ENCODE measurements at regions not wholly inside any gene's neighbourhood (a gene's known extent, or its start where the extent isn't known, plus 50 kb on each side); places are given as distances from the start of the nearest gene placed in this dataset.

DNA sequence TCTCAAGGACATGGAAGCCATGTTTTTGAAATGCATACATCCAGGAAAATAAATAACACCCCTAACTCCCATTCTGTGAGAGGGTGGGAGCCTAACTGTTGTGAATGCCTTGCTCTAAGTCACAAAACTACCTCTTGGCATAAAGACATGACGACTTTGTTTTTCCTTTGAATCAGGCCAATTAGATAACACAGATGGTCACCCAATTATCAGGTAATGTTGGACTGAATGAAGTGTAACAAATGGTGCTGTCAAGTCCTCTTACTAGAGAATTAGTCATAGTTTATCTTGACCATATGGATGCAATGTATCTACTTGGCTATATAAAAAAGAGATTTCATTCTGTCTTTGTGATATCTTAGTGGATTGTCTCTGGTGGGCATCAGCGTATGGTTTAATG lies 553.6 kb upstream of the ATXN8OS start:
- Histone ChIP-seq H3K9ac (replicated peaks in 1 of 4; ENCODE audit: extremely low read depth in 1 of 4, low read depth in 3 of 4, low read length in 3 of 4) (no peak overlapping the region), H4K8ac (ENCODE audit: extremely low read depth, insufficient read depth, low read length) (no peak overlapping the region), H3K56ac (replicated peaks; ENCODE audit: insufficient read length, low read depth, low read length) (no peak overlapping the region), H3K23me2 (ENCODE audit: low read depth, low read length) (no peaks in the 10 kb centered on the region), H2BK12ac (ENCODE audit: low read depth, low read length) (no peak overlapping the region), H3K23ac (ENCODE audit: insufficient read length) (no peak overlapping the region), H3K79me1 (ENCODE audit: low read depth, low read length) (no peaks in the 10 kb centered on the region), H3K27me3 (replicated peaks in 1 of 4; ENCODE audit: control insufficient read depth in 3 of 4, extremely low read depth in 1 of 4, insufficient read depth in 3 of 4, low read length in 3 of 4) (peaks cover 0 to 1% (median 0%) of the 10 kb centered on the region in 4 experiments; a peak in 1 of 7 replicates), H3K27ac (ENCODE audit: low read depth, low read length) (no peak overlapping the region), H4K91ac (replicated peaks; ENCODE audit: insufficient read length, low read length) (no peak overlapping the region), H2AFZ (ENCODE audit: low read length) (no peak overlapping the region), H3K4me2 (ENCODE audit: insufficient read depth in 1 of 2, low read depth in 2 of 2, low read length in 2 of 2) (no peak overlapping the region), H3K18ac (ENCODE audit: extremely low read depth, low read length) (no peak overlapping the region), H3K4me3 (ENCODE audit: extremely low read depth in 1 of 4, insufficient read depth in 2 of 4, low read depth in 3 of 4, low read length in 4 of 4) (no peak overlapping the region), H2BK15ac (ENCODE audit: low read length) (no peak overlapping the region), H4K5ac (ENCODE audit: insufficient read length, low read depth, low read length) (no peak overlapping the region), H3K4ac (replicated peaks; ENCODE audit: insufficient read length, low read depth, low read length) (no peak overlapping the region), H2BK20ac (ENCODE audit: low read length) (no peak overlapping the region), H3K4me1 (replicated peaks in 1 of 4; ENCODE audit: control insufficient read depth in 3 of 4, insufficient read depth in 4 of 4, low read length in 3 of 4) (no peaks in the 10 kb centered on the region), H3K36me3 (ENCODE audit: control insufficient read depth in 2 of 4, insufficient read depth in 4 of 4, low read length in 3 of 4) (no peaks in the 10 kb centered on the region), H3K9me3 (ENCODE audit: insufficient read depth in 2 of 2, low read depth in 1 of 2, low read length in 1 of 2) (no peaks in the 10 kb centered on the region), H2BK120ac (replicated peaks; ENCODE audit: low read depth, low read length) (no peak overlapping the region), H2BK5ac (ENCODE audit: low read depth, low read length) (no peak overlapping the region), H3K14ac (ENCODE audit: insufficient read length) (no peak overlapping the region), H4K20me1 (replicated peaks in 1 of 2; ENCODE audit: control insufficient read depth in 1 of 2, insufficient read depth in 2 of 2, low read length in 2 of 2) (no peaks in the 10 kb centered on the region), H3K79me2 (ENCODE audit: control insufficient read depth in 1 of 2, insufficient read depth in 2 of 2, low read length in 2 of 2) (no peaks in the 10 kb centered on the region), H2AK5ac (ENCODE audit: low read depth, low read length) (no peak overlapping the region)
- 96% methylated on average over 2 of the region's 2 CpGs; no CpG with 5 or more reads in 1 of the 2 experiments for WGBS, 2 experiments (ENCODE audit: extremely low coverage in 1 of 2, insufficient coverage in 1 of 2, insufficient read length in 1 of 2, insufficient replicate concordance in 2 of 2, low coverage in 1 of 2, low lambda C conversion rate in 2 of 2, missing lambda C conversion rate in 1 of 2)
- FAIRE-seq = no peak
- DNase-seq (ENCODE audit: low read depth in 1 of 2, low spot score in 2 of 2) = no peak
- POLR2A ChIA-PET (ENCODE audit: partially characterized antibody) = no interaction called here
- CTCF ChIA-PET (ENCODE audit: partially characterized antibody) = interaction anchor here (1.3 to 3.9 kb wide), 2 partner anchors 12 to 25 kb away, joined by 4 to 24 read pairs; no protein-coding TSS in a partner anchor
- TF ChIP-seq HDAC2 (IDR thresholded peaks at IDR 0.05; ENCODE audit: borderline replicate concordance in 1 of 2, low read depth in 2 of 2, low read length in 2 of 2) = no peak
- TF ChIP-seq RNF2 (IDR thresholded peaks at IDR 0.05; ENCODE audit: borderline replicate concordance, low read depth, low read length, missing control alignments, poor library complexity, severe bottlenecking) = no peak
- no peak for TF ChIP-seq ZNF274 (IDR thresholded peaks at IDR 0.05; ENCODE audit: borderline replicate concordance, extremely low read depth, low read length)
- TF ChIP-seq KDM4A (IDR thresholded peaks at IDR 0.05; ENCODE audit: low read depth, low read length, severe bottlenecking) = no peak
- TF ChIP-seq, protein P1, sequence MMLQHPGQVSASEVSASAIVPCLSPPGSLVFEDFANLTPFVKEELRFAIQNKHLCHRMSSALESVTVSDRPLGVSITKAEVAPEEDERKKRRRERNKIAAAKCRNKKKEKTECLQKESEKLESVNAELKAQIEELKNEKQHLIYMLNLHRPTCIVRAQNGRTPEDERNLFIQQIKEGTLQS (IDR thresholded peaks at IDR 0.05; ENCODE audit: insufficient read depth, low read depth, low read length) = no peak
- no peak for TF ChIP-seq TCF12 (IDR thresholded peaks at IDR 0.05; ENCODE audit: low read depth, low read length)
- TF ChIP-seq FOSL1 (IDR thresholded peaks at IDR 0.05; ENCODE audit: insufficient read depth, low read depth, low read length) = no peak
- no peak for TF ChIP-seq YY1 (IDR thresholded peaks at IDR 0.05; ENCODE audit: low read depth, low read length)
- no peak for TF ChIP-seq RXRA (IDR thresholded peaks at IDR 0.05; ENCODE audit: insufficient read depth, low read depth, low read length)
- TF ChIP-seq SP1 (IDR thresholded peaks at IDR 0.05; ENCODE audit: low read depth, low read length) = no peak

Data from H1 (cell line).